DMS 273 (cell line): ENCODE measurements at regions not wholly inside any gene's neighbourhood (a gene's known extent, or its start where the extent isn't known, plus 50 kb on each side); places are given as distances from the start of the nearest gene placed in this dataset.
"Not testable (repeated sequence)": the region's sequence is repeated elsewhere in the genome, so short reads cannot be mapped to it uniquely, and the experiment has no call there.

Experiments used
- DNase-seq: peaks from one replicate; lab custom pipeline; 2025; ENCODE audit not compliant: unreplicated experiment; lab: John Stamatoyannopoulos, UW

DNA sequence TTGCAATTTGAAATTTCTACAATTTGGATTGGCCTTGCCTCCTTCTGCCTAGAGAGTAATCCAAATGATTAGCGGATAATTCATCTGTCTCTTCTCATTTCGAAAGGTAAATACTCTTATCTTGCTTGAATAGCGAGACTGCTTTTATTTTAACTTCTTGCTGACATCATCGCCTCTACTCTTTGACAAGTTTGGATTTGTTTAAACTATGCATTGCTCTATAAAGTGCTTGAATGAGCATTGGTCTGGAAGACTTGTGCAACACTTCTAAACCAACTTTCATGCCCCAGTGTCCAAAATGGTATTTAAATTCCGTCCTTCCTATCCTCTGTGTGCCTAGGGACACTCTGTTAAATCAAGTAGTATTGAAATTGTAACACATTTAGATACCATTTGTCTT, 384.1 kb upstream of the SLC35B3 start:
- no peak for DNase-seq

GRCh38 chr6:8814440-8815000, 379.2 kb upstream of the SLC35B3 start:
- no peak for DNase-seq

GRCh38 chr6:8810325-8810724, 375.0 kb upstream of the SLC35B3 start:
- no peak for DNase-seq

DNA sequence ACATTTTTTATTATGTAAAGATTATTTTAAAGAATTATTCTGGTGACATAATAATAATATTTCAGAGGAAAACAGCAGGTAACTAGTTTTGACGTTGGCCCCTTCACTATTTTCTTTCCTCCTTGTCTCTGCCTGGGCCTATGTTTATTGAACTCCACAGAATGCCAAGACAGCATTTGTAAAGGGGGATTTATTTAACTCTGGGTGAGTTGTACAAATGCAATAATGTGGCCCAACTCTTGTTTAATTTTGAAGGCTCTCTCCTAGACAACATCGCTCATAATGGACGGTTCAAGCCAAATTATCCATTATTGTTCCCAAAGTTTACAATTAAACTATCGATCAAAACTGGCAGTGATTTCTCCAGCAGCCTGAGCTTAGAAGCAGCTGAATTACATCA, 374.3 kb upstream of the SLC35B3 start:
- DNase-seq: no peak

DNA sequence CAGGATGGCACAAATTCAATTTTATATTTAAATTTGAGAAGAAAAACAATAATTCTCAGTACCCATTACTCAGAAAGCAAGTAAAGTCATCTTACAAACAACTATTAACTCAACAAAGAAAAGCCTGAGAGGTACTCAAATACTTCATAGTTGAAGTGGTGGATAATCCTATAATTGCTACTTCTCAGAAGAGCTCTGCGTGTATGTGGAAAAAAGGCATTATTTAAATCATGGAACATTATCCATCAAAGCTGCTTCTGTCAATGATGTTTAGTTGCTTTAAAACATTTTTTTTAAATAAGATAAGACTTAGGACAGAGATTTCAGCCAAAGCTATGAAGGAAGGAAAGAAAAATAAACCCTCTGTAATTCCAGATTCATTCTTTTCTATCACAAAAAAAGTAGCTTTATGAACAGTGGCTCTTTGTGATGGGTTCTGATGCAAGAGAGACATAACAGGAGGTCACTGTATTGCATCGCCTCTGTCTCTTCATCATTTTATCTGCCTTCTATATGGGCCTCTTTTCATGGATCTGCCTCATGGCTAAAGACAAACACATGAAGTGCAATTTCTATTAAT, 367.9 kb upstream of the SLC35B3 start:
- DNase-seq: no peak

DNA sequence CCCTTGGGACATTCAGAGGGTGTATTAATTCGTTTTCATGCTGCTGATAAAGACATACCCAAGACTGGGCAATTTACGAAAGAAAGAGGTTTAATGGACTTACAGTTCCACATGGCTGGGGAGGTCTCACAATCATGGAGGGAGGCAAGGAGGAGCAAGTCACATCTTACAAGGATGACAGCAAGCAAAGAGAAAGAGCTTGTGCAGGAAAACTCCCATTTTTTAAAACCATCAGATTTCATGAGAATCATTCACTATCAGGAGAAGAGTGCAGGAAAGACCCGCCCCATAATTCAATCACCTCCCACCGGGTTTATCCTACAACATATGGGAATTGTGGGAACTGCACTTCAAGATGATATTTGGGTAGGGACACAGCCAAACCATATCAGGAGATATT, 367.1 kb upstream of the SLC35B3 start:
- DNase-seq: not testable (repeated sequence)

GRCh38 chr6:8794420-8794819, 359.1 kb upstream of the SLC35B3 start:
- DNase-seq: no peak

- DNase-seq: no peak
Observed at GRCh38 chr6:8789878-8790277, 354.5 kb upstream of the SLC35B3 start.

GRCh38 chr6:8785223-8785622, 349.9 kb upstream of the SLC35B3 start:
- DNase-seq: no peak

GRCh38 chr6:8783191-8783590, 347.8 kb upstream of the SLC35B3 start:
- no peak for DNase-seq

DNA sequence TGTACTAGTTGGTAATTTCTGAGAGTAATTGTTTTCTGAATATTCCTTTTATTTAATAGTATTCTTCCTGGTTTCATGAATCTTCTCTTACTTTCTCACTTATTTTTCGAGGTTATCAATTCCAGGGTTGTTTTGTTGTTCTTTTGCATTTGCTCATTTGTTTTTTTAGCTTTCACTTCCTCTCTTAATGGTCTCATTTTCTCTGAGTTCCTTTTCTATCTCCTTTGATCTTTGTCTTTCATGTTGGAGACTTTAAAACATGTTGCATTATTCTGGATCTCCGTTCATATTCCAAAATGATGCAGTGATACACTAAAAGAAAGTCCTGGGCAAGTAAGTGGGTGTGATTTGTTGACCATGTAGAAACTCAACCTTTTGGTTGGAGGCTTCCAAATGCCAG, 345.3 kb upstream of the SLC35B3 start:
- DNase-seq: no peak

DNA sequence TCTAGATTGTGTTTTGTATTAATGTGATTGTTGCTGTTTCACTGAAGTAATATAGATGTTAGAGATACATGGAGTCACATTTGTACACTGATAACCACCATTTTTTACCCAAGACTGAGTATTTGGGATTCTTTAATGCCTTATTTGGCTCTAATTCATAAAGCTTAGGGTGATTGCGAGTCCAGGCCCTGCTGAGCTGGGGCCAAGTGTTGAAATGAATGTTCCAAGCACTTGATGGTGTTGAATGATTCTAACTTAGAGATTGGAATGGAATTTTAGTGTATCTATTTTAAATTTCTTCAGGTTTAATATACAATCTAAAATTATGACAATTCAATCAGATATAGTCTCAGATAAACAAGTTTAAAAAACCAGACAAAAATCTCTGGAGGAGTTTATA, 329.4 kb upstream of the SLC35B3 start:
- DNase-seq: no peak

- no peak for DNase-seq
Observed at GRCh38 chr6:8760951-8761350, 325.6 kb upstream of the SLC35B3 start.

- no peak for DNase-seq
Observed at GRCh38 chr6:8758412-8758811, 323.1 kb upstream of the SLC35B3 start.

GRCh38 chr6:8750627-8751026, 315.3 kb upstream of the SLC35B3 start:
- DNase-seq: peak; percentile 3

DNA sequence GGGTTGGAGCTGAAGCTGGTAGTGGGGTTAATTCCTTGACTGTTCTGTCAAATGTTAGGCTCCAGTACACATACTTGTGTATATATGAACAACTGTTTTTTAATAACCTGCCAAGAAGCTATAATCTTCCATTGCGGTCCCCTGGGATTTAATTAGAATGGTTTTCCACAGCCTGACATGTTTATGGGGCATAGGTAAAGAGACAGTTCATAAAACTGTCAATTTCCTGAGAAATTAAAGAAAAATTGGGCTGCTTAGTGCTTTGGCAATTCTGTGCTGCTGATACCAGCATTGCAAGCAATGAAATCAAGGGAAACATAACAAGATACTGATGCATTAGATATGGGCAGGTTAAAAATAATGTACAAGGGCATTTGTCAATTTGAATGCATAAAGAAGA, 314.1 kb upstream of the SLC35B3 start:
- no peak for DNase-seq

GRCh38 chr6:8743170-8743745, 307.9 kb upstream of the SLC35B3 start:
- no peak for DNase-seq

GRCh38 chr6:8739454-8739853, 304.1 kb upstream of the SLC35B3 start:
- no peak for DNase-seq

- no peak for DNase-seq
Observed at GRCh38 chr6:8738951-8739350, 303.6 kb upstream of the SLC35B3 start.

- DNase-seq: no peak
Observed at GRCh38 chr6:8736156-8736895, 301.0 kb upstream of the SLC35B3 start.

DNA sequence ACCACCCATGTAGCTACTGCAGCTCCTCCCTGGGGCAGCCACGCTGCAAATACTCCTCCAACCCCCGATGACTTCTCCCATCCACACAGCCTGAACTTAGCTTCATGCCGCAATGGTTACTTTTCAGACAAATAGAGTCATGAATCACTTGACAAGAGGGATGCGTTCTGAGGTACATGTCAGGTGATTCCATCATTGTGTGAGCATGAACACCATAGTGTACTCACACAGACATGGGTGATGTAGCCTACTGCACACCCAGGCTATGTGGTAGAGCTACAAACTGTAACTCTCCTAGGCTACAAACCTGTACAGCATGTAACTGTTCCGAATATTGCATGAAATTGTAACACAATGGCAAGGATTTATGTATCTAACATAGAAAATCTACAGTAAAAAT, 298.5 kb upstream of the SLC35B3 start:
- DNase-seq: no peak

- DNase-seq: no peak
Observed at GRCh38 chr6:8731874-8732273, 296.5 kb upstream of the SLC35B3 start.
